ENCODE measurements at regions not wholly inside any gene's neighbourhood (a gene's known extent, or its start where the extent isn't known, plus 50 kb on each side); places are given as distances from the start of the nearest gene placed in this dataset.

GRCh38 chr6:15036690-15037245 is 209.1 kb upstream of the JARID2 start (continued):
- TF ChIP-seq ZFP62 (CRISPR knock-in tag; IDR thresholded peaks at IDR 0.05) = no peak
- no peak for TF ChIP-seq ZNF326 (CRISPR knock-in tag; IDR thresholded peaks at IDR 0.05; ENCODE audit: borderline replicate concordance)
- no peak for TF ChIP-seq CSRNP2 (CRISPR knock-in tag; conservative IDR thresholded peaks at IDR 0.05; ENCODE audit: low read depth)
- no peak for TF ChIP-seq NKX3-1 (CRISPR knock-in tag; IDR thresholded peaks at IDR 0.05)
- TF ChIP-seq NFE2 (CRISPR knock-in tag; IDR thresholded peaks at IDR 0.05) = no peak
- no peak for TF ChIP-seq ETS1 (CRISPR knock-in tag; IDR thresholded peaks at IDR 0.05)
- no peak for TF ChIP-seq ZNF33A (CRISPR knock-in tag; IDR thresholded peaks at IDR 0.05; ENCODE audit: borderline replicate concordance)
- TF ChIP-seq YY1 (IDR thresholded peaks at IDR 0.05; ENCODE audit: insufficient read depth, insufficient replicate concordance, low read depth, low read length) = no peak
- no peak for TF ChIP-seq SNAI1 (CRISPR knock-in tag; IDR thresholded peaks at IDR 0.05; ENCODE audit: borderline replicate concordance)
- TF ChIP-seq SYNCRIP (IDR thresholded peaks at IDR 0.05; ENCODE audit: insufficient read depth, low read depth, low read length) = no peak
- TF ChIP-seq PRDM10 (CRISPR knock-in tag; IDR thresholded peaks at IDR 0.05; ENCODE audit: low read depth) = no peak
- no peak for TF ChIP-seq FOXA3 (CRISPR knock-in tag; IDR thresholded peaks at IDR 0.05)
- 0 out of 2 replicates have a peak, but pooled peaks have one; percentile 29 for TF ChIP-seq ZNF772 (CRISPR knock-in tag; IDR thresholded peaks at IDR 0.05)
- no peak for TF ChIP-seq ATM (IDR thresholded peaks at IDR 0.05; ENCODE audit: borderline replicate concordance)

Measured in HepG2 (cell line).